Naive B cell (primary cell): ENCODE measurements at regions not wholly inside any gene's neighbourhood (a gene's known extent, or its start where the extent isn't known, plus 50 kb on each side); places are given as distances from the start of the nearest gene placed in this dataset.
A peak's percentile ranks its signal among the peaks of the same experiment; 100 is the strongest.

Experiments
- ATAC-seq, 2 donors: fragments of 150-1000 bp; cut with Tn5 transposase; 2 replicates each; pipeline ENCODE4 v1.10.0; 2021; ENCODE audit warnings: low read depth in 2 of 2, mild to moderate bottlenecking in 2 of 2, moderate library complexity in 2 of 2
- DNase-seq: peaks from one replicate; pipeline ENCODE4 v3.0.0; 2022
- H3K27ac Mint-ChIP-seq, 6 donors: one replicate each; pipeline ENCODE4 v1.8.0; 2020 to 2022; ENCODE audit warnings: mild to moderate bottlenecking in 6 of 6, mixed read lengths in 6 of 6, moderate library complexity in 5 of 6, inconsistent platforms in 2 of 6
- H3K27me3 Mint-ChIP-seq, 3 donors: one replicate each; pipeline ENCODE4 v1.8.0; 2021 to 2022; ENCODE audit warnings: mixed read lengths in 3 of 3, mild to moderate bottlenecking in 1 of 3
- H3K36me3 Mint-ChIP-seq, 2 donors: one replicate each; pipeline ENCODE4 v1.8.0; 2020 to 2022; ENCODE audit warnings: mixed read lengths in 2 of 2, inconsistent platforms in 1 of 2, mild to moderate bottlenecking in 1 of 2
- H3K4me1 Mint-ChIP-seq, 3 donors: one replicate each; pipeline ENCODE4 v1.8.0; 2020 to 2022; ENCODE audit warnings: mixed read lengths in 3 of 3, inconsistent platforms in 1 of 3, mild to moderate bottlenecking in 1 of 3, moderate library complexity in 1 of 3
- H3K4me3 Mint-ChIP-seq, 8 donors: one replicate each; pipeline ENCODE4 v1.8.0; 2020 to 2022; ENCODE audit warnings: mild to moderate bottlenecking in 8 of 8, mixed read lengths in 8 of 8, moderate library complexity in 8 of 8, inconsistent platforms in 2 of 8
- H3K9me3 Mint-ChIP-seq, 7 donors: one replicate each; pipeline ENCODE4 v1.8.0; 2020 to 2022; ENCODE audit warnings: mixed read lengths in 7 of 7, mild to moderate bottlenecking in 5 of 7, inconsistent platforms in 2 of 7, moderate library complexity in 1 of 7

DNA sequence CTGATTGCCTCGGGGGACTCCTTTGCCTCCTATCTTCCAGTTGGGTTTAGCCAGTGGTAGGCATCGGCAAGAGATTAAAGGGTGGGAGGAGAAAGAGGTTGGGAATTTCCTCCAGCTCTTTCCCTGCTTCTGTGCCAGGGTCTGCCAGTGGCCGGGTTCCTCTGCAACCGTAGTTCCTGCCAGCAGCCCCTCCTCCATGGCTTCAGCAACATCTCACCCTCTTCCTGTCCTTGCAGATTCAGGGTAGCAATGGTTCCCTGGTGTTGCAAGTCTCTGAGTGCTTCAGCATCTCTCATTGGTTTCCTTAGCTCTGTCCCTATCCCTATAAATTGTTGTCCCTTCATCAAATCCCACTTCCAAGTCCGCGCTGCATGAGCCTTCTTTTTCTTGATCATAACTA, 223.1 kb upstream of the JUN start:
- Mint-ChIP-seq H3K27ac (peak overlapping the region; percentile 16 to 94 (median 83)), H3K36me3 (no peaks in the 10 kb centered on the region), H3K9me3 (no peaks in the 10 kb centered on the region), H3K4me1 (peaks cover 56 to 77% (median 66%) of the 10 kb centered on the region in 3 donors), H3K27me3 (no peaks in the 10 kb centered on the region), H3K4me3 (peak overlapping the region; percentile 4 to 81 (median 60))
- ATAC-seq (no peak), DNase-seq (no peak)

DNA sequence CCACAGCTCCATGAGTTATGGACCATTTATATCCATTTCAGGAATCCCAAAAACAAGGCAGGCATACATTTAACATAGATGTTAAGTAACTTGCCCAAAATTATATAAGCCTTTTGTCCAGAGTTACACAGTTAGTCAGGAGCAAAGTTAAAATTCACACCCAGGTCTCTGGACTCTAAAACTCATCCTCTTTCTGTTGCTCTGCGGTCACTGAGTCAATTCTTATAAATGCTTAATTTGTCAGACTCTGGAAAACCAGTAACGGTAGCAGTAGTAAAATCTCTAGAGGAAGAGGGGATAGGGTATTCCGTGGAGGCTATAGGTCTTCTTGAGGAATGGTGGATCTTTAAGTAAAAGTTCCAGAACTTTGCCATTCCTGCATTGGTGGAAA, 223.6 kb upstream of the JUN start:
- Mint-ChIP-seq H3K27ac (peak overlapping the region in 5 of 6 donors; percentile 78 to 97 (median 92)), H3K9me3 (no peaks in the 10 kb centered on the region), H3K4me3 (peak overlapping the region in 7 of 8 donors; percentile 19 to 81 (median 63)), H3K4me1 (peaks cover 58 to 82% (median 69%) of the 10 kb centered on the region in 3 donors), H3K36me3 (no peaks in the 10 kb centered on the region), H3K27me3 (no peaks in the 10 kb centered on the region)
- DNase-seq (no peak), ATAC-seq (no peak)

DNA sequence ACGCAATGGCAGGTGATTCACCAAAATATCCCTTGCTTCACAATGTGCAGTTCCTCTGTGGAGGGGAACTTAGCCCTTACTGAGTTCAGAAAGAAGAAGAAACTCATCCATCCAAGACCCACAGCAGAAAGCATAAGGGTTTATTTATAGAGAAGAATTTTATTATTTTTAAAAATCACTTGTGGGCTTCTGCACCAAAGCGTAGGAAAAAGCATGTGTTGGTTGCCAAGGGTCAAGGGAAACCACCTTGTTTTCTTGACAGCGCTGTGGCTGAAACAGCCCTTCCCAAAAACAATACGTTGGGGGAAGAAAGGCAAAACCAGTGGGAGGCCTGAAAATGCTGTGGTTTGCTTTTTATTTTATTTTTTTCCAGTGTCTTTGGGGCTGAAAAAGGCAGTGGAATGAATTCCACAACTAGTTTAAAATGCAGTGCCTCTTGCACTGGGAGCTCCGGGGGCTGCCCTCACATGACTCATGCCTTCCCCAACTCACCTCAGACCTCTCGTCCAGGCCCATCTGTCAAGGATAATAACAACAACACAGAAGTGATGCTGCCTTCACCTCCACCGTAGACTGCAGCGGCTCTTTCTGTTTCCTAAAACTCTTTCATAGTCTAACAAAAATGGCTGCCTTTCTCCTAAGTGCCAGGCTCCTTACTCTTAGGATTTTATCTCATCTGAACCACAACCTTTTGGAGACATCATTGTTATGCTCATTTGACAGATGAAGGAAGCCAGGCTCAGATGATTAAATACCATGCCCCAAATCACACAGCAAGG, 224.2 kb upstream of the JUN start:
- peaks cover 61 to 87% (median 75%) of the 10 kb centered on the region in 3 donors for H3K4me1 Mint-ChIP-seq
- H3K36me3 Mint-ChIP-seq: no peaks in the 10 kb centered on the region
- no peaks in the 10 kb centered on the region for H3K9me3 Mint-ChIP-seq
- H3K27me3 Mint-ChIP-seq: no peaks in the 10 kb centered on the region
- H3K27ac Mint-ChIP-seq: peak overlapping the region; percentile 78 to 97 (median 90)
- DNase-seq: peak; percentile 48
- peak overlapping the region; percentile 19 to 81 (median 62) for H3K4me3 Mint-ChIP-seq
- peak; percentile 80 to 83 for ATAC-seq

GRCh38 chr1:59008599-59009347, 224.9 kb upstream of the JUN start:
- ATAC-seq (no peak), DNase-seq (no peak)
- Mint-ChIP-seq H3K4me3 (peak overlapping the region in 6 of 8 donors; percentile 17 to 81 (median 70)), H3K27ac (peak overlapping the region; percentile 78 to 97 (median 90)), H3K36me3 (no peaks in the 10 kb centered on the region), H3K27me3 (no peaks in the 10 kb centered on the region), H3K9me3 (no peaks in the 10 kb centered on the region), H3K4me1 (peaks cover 64 to 95% (median 80%) of the 10 kb centered on the region in 3 donors)

GRCh38 chr1:59011663-59012062, 227.8 kb upstream of the JUN start:
- no peak for ATAC-seq
- H3K36me3 Mint-ChIP-seq: no peaks in the 10 kb centered on the region
- no peaks in the 10 kb centered on the region for H3K9me3 Mint-ChIP-seq
- peak overlapping the region in 3 of 8 donors; percentile 3 to 70 (median 33) for H3K4me3 Mint-ChIP-seq
- peak overlapping the region in 4 of 6 donors; percentile 5 to 71 (median 30) for H3K27ac Mint-ChIP-seq
- H3K4me1 Mint-ChIP-seq: peaks cover 69 to 96% (median 84%) of the 10 kb centered on the region in 3 donors
- no peak for DNase-seq
- no peaks in the 10 kb centered on the region for H3K27me3 Mint-ChIP-seq

- H3K4me3 Mint-ChIP-seq: peak overlapping the region in 3 of 8 donors; percentile 37 to 69 (median 56)
- H3K9me3 Mint-ChIP-seq: no peaks in the 10 kb centered on the region
- no peak for ATAC-seq
- no peaks in the 10 kb centered on the region for H3K36me3 Mint-ChIP-seq
- H3K27ac Mint-ChIP-seq: peak overlapping the region in 3 of 6 donors; percentile 15 to 73 (median 39)
- DNase-seq: no peak
- no peaks in the 10 kb centered on the region for H3K27me3 Mint-ChIP-seq
- H3K4me1 Mint-ChIP-seq: peaks cover 62 to 89% (median 77%) of the 10 kb centered on the region in 3 donors
Measured at GRCh38 chr1:59012378-59012777, 228.5 kb upstream of the JUN start.

DNA sequence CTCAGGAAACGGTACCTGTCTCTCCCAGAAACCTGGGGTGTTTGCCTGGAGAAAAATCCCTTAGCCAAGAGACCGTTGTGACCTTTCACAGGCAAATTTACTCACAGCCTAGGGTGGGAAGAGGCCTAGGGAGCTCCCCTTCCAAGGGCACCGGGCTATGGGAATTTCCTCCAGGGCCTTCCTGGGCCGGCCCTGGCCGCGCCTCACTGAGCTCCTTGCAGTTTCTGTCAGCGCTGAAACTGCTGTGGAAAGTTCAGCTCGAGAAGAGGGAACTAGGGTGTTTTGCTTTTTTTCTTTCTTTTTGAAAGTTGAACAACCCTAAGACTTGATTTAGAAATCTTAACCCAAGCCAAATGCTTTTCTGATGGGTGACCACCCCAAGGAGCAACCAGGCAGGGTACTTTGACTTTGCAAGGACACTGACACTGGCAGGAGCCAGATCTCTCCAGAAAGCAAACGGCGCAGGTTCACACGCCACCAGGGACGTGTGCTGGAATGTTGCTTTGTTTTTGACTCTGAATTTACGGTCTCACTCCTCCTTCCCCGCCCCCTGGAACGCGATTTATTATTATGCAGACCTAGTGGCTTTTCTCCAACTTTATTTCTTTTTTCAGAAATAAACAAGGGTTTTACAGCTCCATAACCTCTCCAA, 229.6 kb upstream of the JUN start:
- ATAC-seq (peak; percentile 80 to 82), DNase-seq (peak; percentile 30)
- H3K27me3 Mint-ChIP-seq: no peaks in the 10 kb centered on the region
- H3K4me3 Mint-ChIP-seq: peak overlapping the region; percentile 55 to 87 (median 76)
- peaks cover 0 to 1% (median 0%) of the 10 kb centered on the region in 7 donors for H3K9me3 Mint-ChIP-seq
- no peaks in the 10 kb centered on the region for H3K36me3 Mint-ChIP-seq
- peak overlapping the region; percentile 73 to 98 (median 88) for H3K27ac Mint-ChIP-seq
- H3K4me1 Mint-ChIP-seq: peaks cover 53 to 79% (median 71%) of the 10 kb centered on the region in 3 donors

- Mint-ChIP-seq H3K27me3 (no peaks in the 10 kb centered on the region), H3K9me3 (peaks cover 0 to 4% (median 0%) of the 10 kb centered on the region in 7 donors), H3K36me3 (no peaks in the 10 kb centered on the region), H3K27ac (peak overlapping the region; percentile 73 to 98 (median 83)), H3K4me3 (peak overlapping the region in 7 of 8 donors; percentile 55 to 87 (median 75)), H3K4me1 (peaks cover 50 to 74% (median 70%) of the 10 kb centered on the region in 3 donors)
- no peak for DNase-seq
- ATAC-seq: no peak
Measured at GRCh38 chr1:59013928-59014279, 230.1 kb upstream of the JUN start.

GRCh38 chr1:59014827-59015226, 231.0 kb upstream of the JUN start:
- H3K27me3 Mint-ChIP-seq: no peaks in the 10 kb centered on the region
- no peak for DNase-seq
- H3K27ac Mint-ChIP-seq: peak overlapping the region; percentile 10 to 95 (median 60)
- peaks cover 0 to 4% (median 0%) of the 10 kb centered on the region in 7 donors for H3K9me3 Mint-ChIP-seq
- ATAC-seq: no peak
- peak overlapping the region in 5 of 8 donors; percentile 7 to 79 (median 69) for H3K4me3 Mint-ChIP-seq
- H3K4me1 Mint-ChIP-seq: peaks cover 49 to 74% (median 65%) of the 10 kb centered on the region in 3 donors
- H3K36me3 Mint-ChIP-seq: no peaks in the 10 kb centered on the region

DNA sequence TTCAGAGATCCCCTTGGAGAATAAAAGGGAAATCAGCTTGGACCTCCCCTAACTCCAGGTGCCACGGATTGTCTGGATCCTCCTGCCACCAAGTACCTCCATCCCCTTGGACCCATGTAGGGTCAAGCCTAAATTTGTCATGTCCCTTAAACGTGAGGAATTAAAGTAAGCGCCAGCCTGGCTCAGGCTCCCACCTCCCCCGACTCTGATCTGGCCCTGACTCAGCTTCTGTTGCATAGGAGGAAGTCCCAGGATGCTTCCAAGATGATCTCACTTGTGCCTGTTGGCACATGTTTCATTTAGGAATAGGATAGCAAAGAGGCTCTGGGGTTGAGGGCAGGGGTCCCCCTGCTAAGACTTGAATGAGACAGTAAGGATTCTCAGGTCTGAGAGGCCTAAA, 231.9 kb upstream of the JUN start:
- DNase-seq: no peak
- Mint-ChIP-seq H3K4me1 (peaks cover 57 to 75% (median 69%) of the 10 kb centered on the region in 3 donors), H3K27ac (peak overlapping the region in 3 of 6 donors; percentile 19 to 57 (median 35))

GRCh38 chr1:59016390-59016789, 232.5 kb upstream of the JUN start:
- no peaks in the 10 kb centered on the region for H3K36me3 Mint-ChIP-seq
- H3K4me1 Mint-ChIP-seq: peaks cover 56 to 74% (median 66%) of the 10 kb centered on the region in 3 donors
- H3K27ac Mint-ChIP-seq: peak overlapping the region in 1 of 6 donors; percentile 26
- peaks cover 0 to 4% (median 0%) of the 10 kb centered on the region in 7 donors for H3K9me3 Mint-ChIP-seq
- DNase-seq (no peak), ATAC-seq (no peak)
- peak overlapping the region in 3 of 8 donors; percentile 2 to 54 (median 20) for H3K4me3 Mint-ChIP-seq
- H3K27me3 Mint-ChIP-seq: no peaks in the 10 kb centered on the region

More for the DNA sequence above, 231.9 kb upstream of the JUN start:
- H3K4me3 Mint-ChIP-seq: no peak overlapping the region
- no peaks in the 10 kb centered on the region for H3K36me3 Mint-ChIP-seq
- no peaks in the 10 kb centered on the region for H3K27me3 Mint-ChIP-seq
- no peak for ATAC-seq
- H3K9me3 Mint-ChIP-seq: peaks cover 0 to 4% (median 0%) of the 10 kb centered on the region in 7 donors

GRCh38 chr1:59017501-59018231, 233.8 kb upstream of the JUN start:
- Mint-ChIP-seq H3K4me1 (peaks cover 49 to 64% (median 57%) of the 10 kb centered on the region in 3 donors), H3K27ac (peak overlapping the region in 1 of 6 donors; percentile 7), H3K27me3 (no peaks in the 10 kb centered on the region), H3K4me3 (no peak overlapping the region), H3K9me3 (peaks cover 0 to 4% (median 0%) of the 10 kb centered on the region in 7 donors), H3K36me3 (no peaks in the 10 kb centered on the region)
- DNase-seq (no peak), ATAC-seq (no peak)
